ENCODE measurements at regions not wholly inside any gene's neighbourhood (a gene's known extent, or its start where the extent isn't known, plus 50 kb on each side); places are given as distances from the start of the nearest gene placed in this dataset.

GRCh38 chr9:71562140-71562539 is 206.2 kb downstream of the CEMIP2 start:
- no peak overlapping the region for H3K27ac ChIP-seq (ENCODE audit: low read length)
- H2AFZ ChIP-seq (ENCODE audit: low read depth, low read length), result no peak overlapping the region
- H3K27me3 ChIP-seq (ENCODE audit: low read depth, low read length), result peaks cover 47% of the 10 kb centered on the region
- no peak overlapping the region for H3K4me3 ChIP-seq (ENCODE audit: low read length)
- no peaks in the 10 kb centered on the region for H3K36me3 ChIP-seq (replicated peaks; ENCODE audit: low read depth, low read length)
- no peak overlapping the region for H3K9ac ChIP-seq (ENCODE audit: low read length)
- no peaks in the 10 kb centered on the region for H3K79me2 ChIP-seq (ENCODE audit: low read length)
- H4K20me1 ChIP-seq (ENCODE audit: insufficient read depth, low read length), result no peaks in the 10 kb centered on the region
- no peak overlapping the region for H3K4me2 ChIP-seq (ENCODE audit: low read length)
- no peaks in the 10 kb centered on the region for H3K9me3 ChIP-seq (ENCODE audit: insufficient read depth, low read length)
- H3K4me1 ChIP-seq (ENCODE audit: low read length), result no peaks in the 10 kb centered on the region
- TF ChIP-seq EZH2phosphoT487 (IDR thresholded peaks at IDR 0.05; ENCODE audit: low read depth) (no peak), CTCF (IDR thresholded peaks at IDR 0.05; ENCODE audit: low read depth, low read length) (no peak)

- Histone ChIP-seq H2AFZ (ENCODE audit: low read depth, low read length) (no peak overlapping the region), H3K27me3 (ENCODE audit: low read depth, low read length) (peaks cover 44% of the 10 kb centered on the region), H3K36me3 (replicated peaks; ENCODE audit: low read depth, low read length) (no peaks in the 10 kb centered on the region), H3K9ac (ENCODE audit: low read length) (no peak overlapping the region), H3K4me1 (ENCODE audit: low read length) (no peaks in the 10 kb centered on the region), H3K79me2 (ENCODE audit: low read length) (no peaks in the 10 kb centered on the region), H3K4me3 (ENCODE audit: low read length) (no peak overlapping the region), H4K20me1 (ENCODE audit: insufficient read depth, low read length) (no peaks in the 10 kb centered on the region), H3K27ac (ENCODE audit: low read length) (no peak overlapping the region), H3K9me3 (ENCODE audit: insufficient read depth, low read length) (no peaks in the 10 kb centered on the region), H3K4me2 (ENCODE audit: low read length) (no peak overlapping the region)
- TF ChIP-seq CTCF (IDR thresholded peaks at IDR 0.05; ENCODE audit: low read depth, low read length) (no peak), EZH2phosphoT487 (IDR thresholded peaks at IDR 0.05; ENCODE audit: low read depth) (no peak)
Observed at GRCh38 chr9:71557310-71557709, 211.0 kb downstream of the CEMIP2 start.

- Histone ChIP-seq H3K4me1 (ENCODE audit: low read length) (peaks cover 12% of the 10 kb centered on the region), H4K20me1 (ENCODE audit: insufficient read depth, low read length) (peaks cover 6% of the 10 kb centered on the region; the same call in 1 of the 2 replicates), H3K27ac (ENCODE audit: low read length) (no peak overlapping the region), H3K4me3 (ENCODE audit: low read length) (no peak overlapping the region), H3K9ac (ENCODE audit: low read length) (no peak overlapping the region), H3K36me3 (replicated peaks; ENCODE audit: low read depth, low read length) (no peaks in the 10 kb centered on the region), H3K9me3 (ENCODE audit: insufficient read depth, low read length) (no peaks in the 10 kb centered on the region), H3K4me2 (ENCODE audit: low read length) (no peak overlapping the region), H3K79me2 (ENCODE audit: low read length) (no peaks in the 10 kb centered on the region), H3K27me3 (ENCODE audit: low read depth, low read length) (peaks cover 50% of the 10 kb centered on the region), H2AFZ (ENCODE audit: low read depth, low read length) (no peak overlapping the region)
- TF ChIP-seq EZH2phosphoT487 (IDR thresholded peaks at IDR 0.05; ENCODE audit: low read depth) (no peak), CTCF (IDR thresholded peaks at IDR 0.05; ENCODE audit: low read depth, low read length) (no peak)
Observed at GRCh38 chr9:71552480-71552879, 215.8 kb downstream of the CEMIP2 start.

- Histone ChIP-seq H3K27ac (ENCODE audit: low read length) (no peak overlapping the region), H3K79me2 (ENCODE audit: low read length) (no peaks in the 10 kb centered on the region), H3K4me1 (ENCODE audit: low read length) (peaks cover 21% of the 10 kb centered on the region), H3K27me3 (ENCODE audit: low read depth, low read length) (peaks cover 62% of the 10 kb centered on the region), H4K20me1 (ENCODE audit: insufficient read depth, low read length) (peaks cover 13% of the 10 kb centered on the region; the same call in 1 of the 2 replicates), H3K4me3 (ENCODE audit: low read length) (no peak overlapping the region), H2AFZ (ENCODE audit: low read depth, low read length) (no peak overlapping the region), H3K9me3 (ENCODE audit: insufficient read depth, low read length) (no peaks in the 10 kb centered on the region), H3K9ac (ENCODE audit: low read length) (no peak overlapping the region), H3K36me3 (replicated peaks; ENCODE audit: low read depth, low read length) (no peaks in the 10 kb centered on the region), H3K4me2 (ENCODE audit: low read length) (peak overlapping the region; percentile 28; the same call in 1 of the 2 replicates)
- TF ChIP-seq CTCF (IDR thresholded peaks at IDR 0.05; ENCODE audit: low read depth, low read length) (no peak), EZH2phosphoT487 (IDR thresholded peaks at IDR 0.05; ENCODE audit: low read depth) (0 out of 2 replicates have a peak, but pooled peaks have one; percentile 71)
Observed at GRCh38 chr9:71549023-71549422, 219.3 kb downstream of the CEMIP2 start.

Data from OCI-LY3 (cell line).